CD8-positive, alpha-beta memory T cell (primary cell): ENCODE measurements at regions not wholly inside any gene's neighbourhood (a gene's known extent, or its start where the extent isn't known, plus 50 kb on each side); places are given as distances from the start of the nearest gene placed in this dataset.

Source experiments
- CTCF ChIA-PET: fragments of 350-600 bp; sonication (Branson Sonifier 250); formaldehyde crosslinking; loops from one replicate; lab custom pipeline; 2021; ENCODE audit warnings: antibody characterized with exemption; lab: Charles Lee
- POLR2A ChIA-PET: fragments of 350-600 bp; sonication (Branson Sonifier 250); formaldehyde crosslinking; loops from one replicate; lab custom pipeline; 2021; ENCODE audit warnings: antibody characterized with exemption; lab: Charles Lee
- DNase-seq, 5 donors: peaks; one replicate each; pipeline versions ENCODE4 v3.0.0 to v3.0.0-alpha.2; 2020 to 2022; ENCODE audit warnings: mixed read lengths in 1 of 5
- H3K27ac ChIP-seq: one replicate; pipeline ENCODE4 v1.7.0; 2013; ENCODE audit warnings: low read depth, mild to moderate bottlenecking, low read length, moderate library complexity
- H3K27me3 ChIP-seq: 2 replicates; pipeline ENCODE4 v1.7.0; 2013; ENCODE audit warnings: low read length, mild to moderate bottlenecking; ENCODE audit not compliant: insufficient read depth, poor library complexity, severe bottlenecking
- H3K36me3 ChIP-seq: 2 replicates; pipeline ENCODE4 v1.7.0; 2013; ENCODE audit warnings: mild to moderate bottlenecking, low read length, moderate library complexity; ENCODE audit not compliant: insufficient read depth
- H3K4me1 ChIP-seq: 2 replicates; pipeline ENCODE4 v1.7.0; 2013; ENCODE audit warnings: mild to moderate bottlenecking, low read length, moderate library complexity; ENCODE audit not compliant: insufficient read depth
- H3K4me3 ChIP-seq: 2 replicates; pipeline ENCODE4 v1.7.0; 2013; ENCODE audit warnings: mild to moderate bottlenecking, low read length
- H3K9me3 ChIP-seq: 2 replicates; pipeline ENCODE4 v1.7.0; 2013; ENCODE audit warnings: mild to moderate bottlenecking, low read length
- H3K27ac Mint-ChIP-seq, 8 donors: one replicate each; pipeline ENCODE4 v1.8.0; 2020 to 2021; ENCODE audit warnings: mixed read lengths in 8 of 8, mild to moderate bottlenecking in 6 of 8, inconsistent platforms in 3 of 8, moderate library complexity in 3 of 8
- H3K27me3 Mint-ChIP-seq, 2 donors: one replicate each; pipeline ENCODE4 v1.8.0; 2020 to 2021; ENCODE audit warnings: mixed read lengths in 2 of 2, mild to moderate bottlenecking in 1 of 2, moderate library complexity in 1 of 2
- H3K36me3 Mint-ChIP-seq, 3 donors: one replicate each; pipeline ENCODE4 v1.8.0; 2020 to 2021; ENCODE audit warnings: mixed read lengths in 3 of 3, inconsistent platforms in 1 of 3, mild to moderate bottlenecking in 1 of 3
- H3K4me1 Mint-ChIP-seq, 3 donors: one replicate each; pipeline ENCODE4 v1.8.0; 2020 to 2021; ENCODE audit warnings: mixed read lengths in 3 of 3, inconsistent platforms in 1 of 3, mild to moderate bottlenecking in 1 of 3
- H3K4me3 Mint-ChIP-seq, 7 donors: one replicate each; pipeline ENCODE4 v1.8.0; 2020 to 2021; ENCODE audit warnings: mixed read lengths in 7 of 7, mild to moderate bottlenecking in 6 of 7, moderate library complexity in 4 of 7, inconsistent platforms in 2 of 7
- H3K9me3 Mint-ChIP-seq, 5 donors: one replicate each; pipeline ENCODE4 v1.8.0; 2020 to 2022; ENCODE audit warnings: mixed read lengths in 5 of 5, mild to moderate bottlenecking in 3 of 5, moderate library complexity in 2 of 5, inconsistent platforms in 1 of 5

DNA sequence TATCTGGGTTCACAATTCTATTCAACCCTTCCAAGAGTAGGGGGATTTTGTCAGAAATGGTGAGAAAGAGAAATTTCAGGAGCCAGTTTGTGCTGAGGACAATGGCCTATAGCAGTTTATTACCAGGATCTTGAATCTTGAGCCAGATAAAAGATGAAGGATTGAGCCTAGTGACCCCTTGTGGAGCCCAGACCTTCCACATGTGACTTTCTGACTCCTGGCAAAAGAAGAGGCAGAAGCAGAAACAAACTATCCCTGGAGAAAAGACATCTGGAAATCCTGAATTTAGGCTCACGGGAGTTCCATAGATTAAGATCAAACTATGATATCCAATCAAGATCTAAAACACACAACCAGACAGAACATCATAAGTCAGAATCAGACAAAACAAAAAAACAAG, 60.9 kb upstream of the CHRM2 start:
- ChIA-PET POLR2A (no interaction called here), CTCF (no interaction called here)
- Mint-ChIP-seq H3K27me3 (no peaks in the 10 kb centered on the region), H3K9me3 (peaks cover 3 to 22% (median 13%) of the 10 kb centered on the region in 5 donors), H3K27ac (no peak overlapping the region), H3K36me3 (no peaks in the 10 kb centered on the region), H3K4me1 (no peaks in the 10 kb centered on the region), H3K4me3 (no peak overlapping the region)
- Histone ChIP-seq H3K4me3 (no peak overlapping the region), H3K27me3 (no peaks in the 10 kb centered on the region), H3K27ac (no peak overlapping the region), H3K9me3 (no peaks in the 10 kb centered on the region), H3K36me3 (no peaks in the 10 kb centered on the region), H3K4me1 (no peaks in the 10 kb centered on the region)
- no peak for DNase-seq

DNA sequence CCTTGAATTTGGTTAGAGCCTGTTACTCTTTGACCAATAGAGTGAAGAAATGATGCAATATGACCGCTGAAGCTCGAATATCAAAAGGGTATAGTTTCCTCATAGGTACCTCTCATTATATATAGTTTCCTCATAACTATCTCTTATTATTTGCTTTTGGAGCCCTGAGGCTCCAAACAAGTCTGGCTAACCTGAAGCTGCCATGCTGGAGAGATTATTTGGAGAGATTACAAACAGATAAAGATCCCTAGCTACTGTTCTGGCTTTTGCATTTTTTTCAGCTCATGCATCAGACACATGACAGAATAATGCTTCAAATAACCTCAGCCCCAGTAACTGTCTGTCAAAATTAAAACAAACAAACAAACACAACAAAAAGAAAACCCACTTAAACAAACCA, 65.4 kb upstream of the CHRM2 start:
- Mint-ChIP-seq H3K27ac (no peak overlapping the region), H3K9me3 (peaks cover 6 to 18% (median 15%) of the 10 kb centered on the region in 5 donors)
- CTCF ChIA-PET, result no interaction called here

GRCh38 chr7:136783934-136784333, 84.5 kb upstream of the CHRM2 start:
- CTCF ChIA-PET, result no interaction called here
- POLR2A ChIA-PET, result no interaction called here
- Mint-ChIP-seq H3K9me3 (peaks cover 0 to 20% (median 2%) of the 10 kb centered on the region in 5 donors), H3K27ac (peak overlapping the region in 1 of 8 donors; percentile 32), H3K4me3 (no peak overlapping the region), H3K27me3 (no peaks in the 10 kb centered on the region), H3K36me3 (no peaks in the 10 kb centered on the region), H3K4me1 (no peaks in the 10 kb centered on the region)
- Histone ChIP-seq H3K36me3 (no peaks in the 10 kb centered on the region), H3K27ac (no peak overlapping the region), H3K4me3 (no peak overlapping the region), H3K9me3 (peaks cover 3% of the 10 kb centered on the region), H3K4me1 (no peaks in the 10 kb centered on the region), H3K27me3 (no peaks in the 10 kb centered on the region)
- DNase-seq, result no peak

More for the DNA sequence above, 65.4 kb upstream of the CHRM2 start:
- Histone ChIP-seq H3K4me1 (no peaks in the 10 kb centered on the region), H3K27ac (no peak overlapping the region), H3K27me3 (no peaks in the 10 kb centered on the region), H3K9me3 (no peaks in the 10 kb centered on the region), H3K36me3 (no peaks in the 10 kb centered on the region), H3K4me3 (no peak overlapping the region)
- no peaks in the 10 kb centered on the region for H3K27me3 Mint-ChIP-seq
- no peaks in the 10 kb centered on the region for H3K4me1 Mint-ChIP-seq
- no peaks in the 10 kb centered on the region for H3K36me3 Mint-ChIP-seq
- POLR2A ChIA-PET, result no interaction called here
- no peak for DNase-seq
- no peak overlapping the region for H3K4me3 Mint-ChIP-seq

DNA sequence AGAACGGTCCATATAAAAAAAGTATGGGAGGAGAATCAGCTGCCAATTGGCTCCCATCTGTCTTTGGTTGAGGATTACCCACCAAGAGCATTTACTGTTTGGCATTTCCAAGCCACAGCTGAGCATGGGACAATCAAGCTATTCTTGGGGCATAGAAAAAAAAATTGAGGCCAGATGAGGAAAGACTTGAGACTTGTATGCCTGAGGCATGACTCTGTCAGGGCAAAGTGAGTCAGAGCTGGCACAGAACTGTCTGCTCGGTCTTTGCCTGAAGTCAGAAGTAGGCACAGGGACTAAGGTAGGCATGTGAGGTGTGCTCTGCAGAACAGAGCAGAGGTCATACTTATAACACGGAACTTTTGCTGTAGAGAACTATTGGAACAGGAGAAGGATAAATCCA, 126.5 kb upstream of the CHRM2 start:
- ChIA-PET POLR2A (no interaction called here), CTCF (no interaction called here)
- DNase-seq, result no peak
- Histone ChIP-seq H3K4me1 (no peaks in the 10 kb centered on the region), H3K36me3 (no peaks in the 10 kb centered on the region), H3K27me3 (no peaks in the 10 kb centered on the region), H3K27ac (no peak overlapping the region), H3K9me3 (no peaks in the 10 kb centered on the region), H3K4me3 (no peak overlapping the region)
- Mint-ChIP-seq H3K27ac (no peak overlapping the region), H3K4me1 (no peaks in the 10 kb centered on the region), H3K4me3 (no peak overlapping the region), H3K27me3 (no peaks in the 10 kb centered on the region), H3K36me3 (no peaks in the 10 kb centered on the region), H3K9me3 (peaks cover 14 to 44% (median 33%) of the 10 kb centered on the region in 5 donors)

DNA sequence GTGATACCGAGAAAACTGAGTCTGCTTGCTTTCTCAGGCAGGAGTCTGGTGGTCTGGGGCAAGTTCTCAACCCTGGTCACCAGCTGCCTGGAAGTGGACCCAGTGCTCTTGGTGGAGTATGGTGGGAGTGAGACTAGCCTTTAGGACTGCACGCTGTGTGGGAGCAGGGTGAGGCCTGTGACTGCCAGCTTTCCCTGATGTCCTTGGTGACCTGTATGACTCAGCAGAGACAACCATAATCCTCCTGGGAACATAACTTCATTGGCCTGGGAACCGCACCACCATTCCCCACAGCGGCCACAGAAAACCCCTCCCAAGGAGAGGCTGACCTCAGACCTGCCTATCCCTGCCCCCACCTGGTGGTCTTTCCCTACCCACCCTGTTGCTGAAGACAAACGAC, 139.5 kb upstream of the CHRM2 start:
- no peaks in the 10 kb centered on the region for H3K27me3 ChIP-seq
- no peaks in the 10 kb centered on the region for H3K36me3 ChIP-seq
- H3K27me3 Mint-ChIP-seq, result no peaks in the 10 kb centered on the region
- H3K27ac Mint-ChIP-seq, result no peak overlapping the region
- H3K4me1 Mint-ChIP-seq, result no peaks in the 10 kb centered on the region
- H3K27ac ChIP-seq, result no peak overlapping the region
- H3K4me3 ChIP-seq, result no peak overlapping the region
- no peaks in the 10 kb centered on the region for H3K9me3 ChIP-seq
- peaks cover 5 to 25% (median 12%) of the 10 kb centered on the region in 5 donors for H3K9me3 Mint-ChIP-seq
- POLR2A ChIA-PET, result no interaction called here
- no peaks in the 10 kb centered on the region for H3K4me1 ChIP-seq
- H3K36me3 Mint-ChIP-seq, result no peaks in the 10 kb centered on the region
- no peak for DNase-seq
- CTCF ChIA-PET, result no interaction called here
- H3K4me3 Mint-ChIP-seq, result no peak overlapping the region

GRCh38 chr7:136726460-136726859, 142.0 kb upstream of the CHRM2 start:
- DNase-seq, result no peak
- Histone ChIP-seq H3K9me3 (no peaks in the 10 kb centered on the region), H3K27ac (no peak overlapping the region), H3K4me1 (no peaks in the 10 kb centered on the region), H3K36me3 (no peaks in the 10 kb centered on the region), H3K27me3 (no peaks in the 10 kb centered on the region), H3K4me3 (no peak overlapping the region)
- Mint-ChIP-seq H3K27ac (no peak overlapping the region), H3K27me3 (no peaks in the 10 kb centered on the region), H3K4me1 (no peaks in the 10 kb centered on the region), H3K9me3 (peaks cover 0 to 21% (median 9%) of the 10 kb centered on the region in 5 donors), H3K4me3 (no peak overlapping the region), H3K36me3 (no peaks in the 10 kb centered on the region)
- ChIA-PET POLR2A (no interaction called here), CTCF (no interaction called here)

DNA sequence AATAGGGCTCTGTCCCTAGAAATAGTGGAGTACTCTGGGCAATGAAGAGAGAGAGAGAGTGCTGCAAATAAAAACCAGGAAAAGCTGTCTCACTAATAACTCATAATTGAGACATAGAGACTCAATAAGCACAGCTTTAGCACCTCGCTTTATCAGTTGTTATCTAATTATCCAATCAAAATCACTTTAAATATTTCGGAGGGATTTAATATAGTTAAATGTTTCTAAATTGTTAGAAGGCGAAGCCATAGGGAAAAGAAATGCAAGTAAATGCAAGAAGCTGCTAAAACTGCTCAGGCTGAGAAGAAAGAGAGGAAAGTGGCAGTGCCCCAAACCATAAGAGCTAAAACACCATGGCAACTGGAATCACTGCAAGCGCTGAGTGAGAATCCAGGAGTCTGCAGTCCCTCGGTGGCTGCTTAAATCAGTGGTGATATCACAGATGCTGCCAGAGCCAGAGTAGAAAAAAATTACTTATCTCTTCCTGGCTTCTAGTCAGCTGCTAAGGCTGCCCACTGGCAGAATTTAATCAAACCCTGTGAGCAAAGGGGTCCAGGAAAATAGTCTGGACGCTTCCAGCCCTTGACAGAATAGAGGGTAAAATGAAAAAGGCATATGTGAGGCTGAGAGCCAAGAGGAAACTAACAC, 150.4 kb upstream of the CHRM2 start:
- CTCF ChIA-PET, result no interaction called here

DNA sequence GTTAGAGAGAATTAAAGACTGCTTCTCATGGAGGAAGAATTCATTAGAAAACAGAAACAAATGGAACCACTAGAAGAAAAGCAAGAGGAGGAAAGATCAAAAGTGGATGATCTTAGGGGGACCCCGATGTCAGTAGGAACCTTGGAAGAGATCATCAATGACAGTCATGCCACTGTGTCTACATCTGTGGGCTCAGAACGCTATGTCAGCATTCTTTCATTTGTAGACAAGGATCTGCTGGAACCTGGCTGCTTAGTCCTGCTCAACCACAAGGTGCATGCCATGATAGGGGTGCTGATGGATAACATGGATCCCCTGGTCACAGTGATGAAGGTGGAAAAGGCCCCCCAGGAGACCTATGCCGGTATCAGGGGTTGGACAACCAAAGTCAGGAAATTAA, 154.4 kb upstream of the CHRM2 start:
- H3K4me3 ChIP-seq, result no peak overlapping the region
- H3K4me1 Mint-ChIP-seq, result no peaks in the 10 kb centered on the region

More for the DNA sequence above, 150.4 kb upstream of the CHRM2 start:
- Mint-ChIP-seq H3K36me3 (no peaks in the 10 kb centered on the region), H3K27me3 (no peaks in the 10 kb centered on the region), H3K27ac (no peak overlapping the region), H3K4me1 (no peaks in the 10 kb centered on the region), H3K9me3 (peaks cover 6 to 18% (median 10%) of the 10 kb centered on the region in 5 donors), H3K4me3 (no peak overlapping the region)
- POLR2A ChIA-PET, result no interaction called here
- H3K27ac ChIP-seq, result no peak overlapping the region
- H3K36me3 ChIP-seq, result no peaks in the 10 kb centered on the region
- no peak for DNase-seq
- no peaks in the 10 kb centered on the region for H3K9me3 ChIP-seq
- H3K4me1 ChIP-seq, result no peaks in the 10 kb centered on the region
- no peaks in the 10 kb centered on the region for H3K27me3 ChIP-seq
- no peak overlapping the region for H3K4me3 ChIP-seq

More for the DNA sequence above, 154.4 kb upstream of the CHRM2 start:
- DNase-seq, result no peak
- ChIA-PET POLR2A (no interaction called here), CTCF (no interaction called here)
- Mint-ChIP-seq H3K9me3 (peaks cover 3 to 22% (median 8%) of the 10 kb centered on the region in 5 donors), H3K4me3 (no peak overlapping the region), H3K27me3 (no peaks in the 10 kb centered on the region), H3K36me3 (no peaks in the 10 kb centered on the region), H3K27ac (no peak overlapping the region)
- Histone ChIP-seq H3K4me1 (no peaks in the 10 kb centered on the region), H3K27ac (no peak overlapping the region), H3K9me3 (no peaks in the 10 kb centered on the region), H3K27me3 (no peaks in the 10 kb centered on the region), H3K36me3 (no peaks in the 10 kb centered on the region)
